Forelimb muscle (tissue), 1 donor: ENCODE measurements at regions not wholly inside any gene's neighbourhood (a gene's known extent, or its start where the extent isn't known, plus 50 kb on each side); places are given as distances from the start of the nearest gene placed in this dataset.

ENCODE experiments used
- DNase-seq: peaks from one replicate; pipeline ENCODE4 v3.0.0-alpha.2; 2013; ENCODE audit warnings: low read depth

- no peak for DNase-seq
These were observed 60.1 kb upstream of the PPM1H start for GRCh38 chr12:62995097-62995496.

- no peak for DNase-seq
These were observed 51.9 kb upstream of the PPM1H start for GRCh38 chr12:62986844-62987243.
